Mammary epithelial cell (primary cell): ENCODE measurements at regions not wholly inside any gene's neighbourhood (a gene's known extent, or its start where the extent isn't known, plus 50 kb on each side); places are given as distances from the start of the nearest gene placed in this dataset.

Experiments used
- EZH2 ChIP-seq: IDR thresholded peaks from 2 replicates; pipeline ENCODE4 v1.6.1; 2012; ENCODE audit warnings: low read length, inconsistent platforms, borderline replicate concordance
- TF ChIP-seq, protein P1 (sequence below), 2 donors: IDR thresholded peaks in 1 of 2; conservative IDR thresholded peaks in 1 of 2; 2 replicates each; pipeline ENCODE4 v1.5.1; 2011 to 2012; ENCODE audit warnings: inconsistent platforms in 2 of 2, low read length in 2 of 2, mild to moderate bottlenecking in 2 of 2, control low read depth in 1 of 2, low read depth in 1 of 2; ENCODE audit not compliant: insufficient read depth in 1 of 2; ENCODE audit errors: extremely low read depth in 1 of 2

DNA sequence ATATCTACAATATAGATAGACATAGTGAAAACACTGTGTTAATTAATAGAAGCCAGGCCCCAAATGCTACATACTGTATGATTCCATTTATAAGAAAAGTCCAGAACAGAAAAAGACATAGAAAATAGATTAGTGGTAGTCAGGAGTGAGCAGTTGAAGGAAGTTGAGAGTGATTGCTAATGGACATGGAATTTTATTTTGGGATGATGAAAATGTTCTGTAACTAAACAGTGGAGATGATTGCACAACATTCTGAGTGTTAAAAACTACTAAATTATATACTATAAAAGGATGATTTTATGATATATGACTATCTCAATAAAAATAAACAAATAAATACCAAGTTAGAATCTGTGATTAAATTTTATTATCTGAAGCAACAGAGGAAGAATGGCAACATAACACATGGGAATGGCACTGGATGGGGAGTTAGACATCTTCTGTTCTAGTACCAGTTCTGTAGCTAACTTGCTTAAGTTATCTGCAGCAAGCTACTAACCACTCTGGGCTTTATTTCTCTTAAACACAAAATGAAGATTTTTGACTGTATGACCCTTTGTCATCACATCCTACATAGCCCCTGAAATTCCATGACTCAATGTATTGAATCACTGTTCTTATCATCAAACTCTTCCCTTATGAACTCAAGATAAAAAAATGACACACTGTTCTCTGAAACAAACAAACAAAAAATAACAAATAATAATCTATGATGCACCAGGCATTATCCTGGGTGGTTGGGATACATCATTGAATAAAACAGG lies 612.7 kb downstream of the TBL1XR1 start:
- TF ChIP-seq, protein P1, sequence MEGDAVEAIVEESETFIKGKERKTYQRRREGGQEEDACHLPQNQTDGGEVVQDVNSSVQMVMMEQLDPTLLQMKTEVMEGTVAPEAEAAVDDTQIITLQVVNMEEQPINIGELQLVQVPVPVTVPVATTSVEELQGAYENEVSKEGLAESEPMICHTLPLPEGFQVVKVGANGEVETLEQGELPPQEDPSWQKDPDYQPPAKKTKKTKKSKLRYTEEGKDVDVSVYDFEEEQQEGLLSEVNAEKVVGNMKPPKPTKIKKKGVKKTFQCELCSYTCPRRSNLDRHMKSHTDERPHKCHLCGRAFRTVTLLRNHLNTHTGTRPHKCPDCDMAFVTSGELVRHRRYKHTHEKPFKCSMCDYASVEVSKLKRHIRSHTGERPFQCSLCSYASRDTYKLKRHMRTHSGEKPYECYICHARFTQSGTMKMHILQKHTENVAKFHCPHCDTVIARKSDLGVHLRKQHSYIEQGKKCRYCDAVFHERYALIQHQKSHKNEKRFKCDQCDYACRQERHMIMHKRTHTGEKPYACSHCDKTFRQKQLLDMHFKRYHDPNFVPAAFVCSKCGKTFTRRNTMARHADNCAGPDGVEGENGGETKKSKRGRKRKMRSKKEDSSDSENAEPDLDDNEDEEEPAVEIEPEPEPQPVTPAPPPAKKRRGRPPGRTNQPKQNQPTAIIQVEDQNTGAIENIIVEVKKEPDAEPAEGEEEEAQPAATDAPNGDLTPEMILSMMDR (conservative IDR thresholded peaks at IDR 0.05 in 1 of 2, IDR thresholded peaks at IDR 0.05 in 1 of 2; ENCODE audit: extremely low read depth in 1 of 2, insufficient read depth in 1 of 2, low read depth in 1 of 2, low read length in 2 of 2) = no peak
- no peak for TF ChIP-seq EZH2
